ENCODE measurements at regions not wholly inside any gene's neighbourhood (a gene's known extent, or its start where the extent isn't known, plus 50 kb on each side); places are given as distances from the start of the nearest gene placed in this dataset.

DNA sequence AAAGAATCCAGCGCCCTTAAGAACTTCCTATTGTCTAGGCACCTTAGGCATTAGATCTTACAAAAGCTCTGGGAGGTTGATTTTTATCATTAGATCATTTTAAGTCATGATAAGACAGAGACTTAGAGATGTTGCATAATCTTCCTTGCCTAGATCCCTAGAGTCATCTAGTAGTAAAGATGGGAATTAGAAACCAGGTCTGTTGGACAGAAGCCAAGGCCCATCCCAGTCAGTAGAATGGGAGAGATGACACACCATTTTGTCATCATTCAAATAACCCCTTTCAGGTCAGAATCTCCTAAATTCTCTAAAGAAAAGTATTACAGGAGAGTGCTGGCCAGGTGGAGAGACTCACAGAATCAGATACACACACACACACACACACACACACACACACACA lies 579.1 kb downstream of the BMP2 start:
- no peak overlapping the region for H2AFZ ChIP-seq (ENCODE audit: low read depth, low read length)
- no peaks in the 10 kb centered on the region for H3K4me1 ChIP-seq (ENCODE audit: insufficient read depth, low read length)
- H3K4me2 ChIP-seq (ENCODE audit: insufficient read depth, low read length): no peak overlapping the region
- DNase-seq (no peak), ATAC-seq (ENCODE audit: insufficient read depth, low read depth) (no peak)
- no peak overlapping the region for H3K4me3 ChIP-seq (ENCODE audit: low read depth in 1 of 2, low read length in 2 of 2)
- H3K9me3 ChIP-seq (ENCODE audit: insufficient read depth, low read length, severe bottlenecking): no peaks in the 10 kb centered on the region
- no peaks in the 10 kb centered on the region for H4K20me1 ChIP-seq (ENCODE audit: insufficient read depth, low read length)
- no peak overlapping the region for H3K9ac ChIP-seq (ENCODE audit: low read depth, low read length)
- TF ChIP-seq, protein P1, sequence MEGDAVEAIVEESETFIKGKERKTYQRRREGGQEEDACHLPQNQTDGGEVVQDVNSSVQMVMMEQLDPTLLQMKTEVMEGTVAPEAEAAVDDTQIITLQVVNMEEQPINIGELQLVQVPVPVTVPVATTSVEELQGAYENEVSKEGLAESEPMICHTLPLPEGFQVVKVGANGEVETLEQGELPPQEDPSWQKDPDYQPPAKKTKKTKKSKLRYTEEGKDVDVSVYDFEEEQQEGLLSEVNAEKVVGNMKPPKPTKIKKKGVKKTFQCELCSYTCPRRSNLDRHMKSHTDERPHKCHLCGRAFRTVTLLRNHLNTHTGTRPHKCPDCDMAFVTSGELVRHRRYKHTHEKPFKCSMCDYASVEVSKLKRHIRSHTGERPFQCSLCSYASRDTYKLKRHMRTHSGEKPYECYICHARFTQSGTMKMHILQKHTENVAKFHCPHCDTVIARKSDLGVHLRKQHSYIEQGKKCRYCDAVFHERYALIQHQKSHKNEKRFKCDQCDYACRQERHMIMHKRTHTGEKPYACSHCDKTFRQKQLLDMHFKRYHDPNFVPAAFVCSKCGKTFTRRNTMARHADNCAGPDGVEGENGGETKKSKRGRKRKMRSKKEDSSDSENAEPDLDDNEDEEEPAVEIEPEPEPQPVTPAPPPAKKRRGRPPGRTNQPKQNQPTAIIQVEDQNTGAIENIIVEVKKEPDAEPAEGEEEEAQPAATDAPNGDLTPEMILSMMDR (IDR thresholded peaks at IDR 0.05; ENCODE audit: borderline replicate concordance, extremely low read depth, low read length, poor library complexity, severe bottlenecking): no peak
- TF ChIP-seq EZH2 (IDR thresholded peaks at IDR 0.05; ENCODE audit: borderline replicate concordance, low read depth, low read length, severe bottlenecking): no peak
- no peaks in the 10 kb centered on the region for H3K79me2 ChIP-seq (ENCODE audit: insufficient read depth, low read length)
- no peaks in the 10 kb centered on the region for H3K36me3 ChIP-seq (ENCODE audit: insufficient read depth, low read length)
- no peak overlapping the region for H3K27ac ChIP-seq (ENCODE audit: low read length)
- no peaks in the 10 kb centered on the region for H3K27me3 ChIP-seq (ENCODE audit: insufficient read depth, low read length, poor library complexity)

DNA sequence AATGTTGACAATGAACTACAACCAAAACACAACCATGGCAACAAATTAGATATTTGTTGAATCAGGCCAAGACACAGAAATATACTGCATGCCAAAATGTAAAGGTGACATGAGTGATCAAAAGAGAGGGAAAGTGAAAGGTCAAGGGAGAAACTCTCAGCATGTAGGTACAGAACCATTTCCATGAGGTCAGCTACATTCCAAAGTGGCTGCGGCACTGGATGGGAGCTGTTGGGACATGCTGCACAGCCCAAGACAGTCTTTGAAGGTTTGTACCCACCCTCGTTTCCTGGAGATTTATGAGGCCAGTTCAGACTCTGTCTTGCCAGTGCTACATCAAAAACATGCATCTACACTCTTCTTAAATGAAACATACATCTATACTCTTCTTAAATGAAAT lies 579.9 kb downstream of the BMP2 start:
- H3K79me2 ChIP-seq (ENCODE audit: insufficient read depth, low read length): no peaks in the 10 kb centered on the region
- H3K9me3 ChIP-seq (ENCODE audit: insufficient read depth, low read length, severe bottlenecking): no peaks in the 10 kb centered on the region
- no peak overlapping the region for H3K9ac ChIP-seq (ENCODE audit: low read depth, low read length)
- H3K27me3 ChIP-seq (ENCODE audit: insufficient read depth, low read length, poor library complexity): no peaks in the 10 kb centered on the region
- no peaks in the 10 kb centered on the region for H4K20me1 ChIP-seq (ENCODE audit: insufficient read depth, low read length)
- ATAC-seq (ENCODE audit: insufficient read depth, low read depth) (no peak), DNase-seq (no peak)
- H3K27ac ChIP-seq (ENCODE audit: low read length): no peak overlapping the region
- no peaks in the 10 kb centered on the region for H3K36me3 ChIP-seq (ENCODE audit: insufficient read depth, low read length)
- no peak overlapping the region for H2AFZ ChIP-seq (ENCODE audit: low read depth, low read length)
- no peak for TF ChIP-seq EZH2 (IDR thresholded peaks at IDR 0.05; ENCODE audit: borderline replicate concordance, low read depth, low read length, severe bottlenecking)
- TF ChIP-seq, protein P1 (IDR thresholded peaks at IDR 0.05; ENCODE audit: borderline replicate concordance, extremely low read depth, low read length, poor library complexity, severe bottlenecking): no peak
- no peak overlapping the region for H3K4me3 ChIP-seq (ENCODE audit: low read depth in 1 of 2, low read length in 2 of 2)
- no peak overlapping the region for H3K4me2 ChIP-seq (ENCODE audit: insufficient read depth, low read length)
- H3K4me1 ChIP-seq (ENCODE audit: insufficient read depth, low read length): no peaks in the 10 kb centered on the region

DNA sequence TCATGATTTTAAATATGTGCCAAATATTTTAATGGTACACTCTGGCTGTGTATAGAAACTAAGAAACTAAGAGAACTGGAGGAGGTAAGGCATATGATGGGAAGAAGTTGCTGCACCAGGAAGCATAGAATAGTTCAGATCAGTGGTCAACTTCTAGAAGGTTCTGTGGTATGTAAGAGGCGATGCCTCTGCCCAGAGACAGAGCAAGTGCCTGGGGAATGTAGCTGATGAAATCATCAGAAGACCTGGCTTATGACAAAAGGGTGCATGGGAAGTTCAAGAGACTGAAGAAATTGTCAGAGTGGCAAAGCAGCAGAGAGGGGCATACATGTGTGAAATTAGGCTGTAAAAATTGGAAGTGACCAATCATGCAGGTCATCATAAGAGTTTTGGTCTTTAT lies 580.8 kb downstream of the BMP2 start:
- Histone ChIP-seq H3K9me3 (ENCODE audit: insufficient read depth, low read length, severe bottlenecking) (no peaks in the 10 kb centered on the region), H4K20me1 (ENCODE audit: insufficient read depth, low read length) (no peaks in the 10 kb centered on the region), H3K4me2 (ENCODE audit: insufficient read depth, low read length) (no peak overlapping the region), H3K4me1 (ENCODE audit: insufficient read depth, low read length) (no peaks in the 10 kb centered on the region), H3K9ac (ENCODE audit: low read depth, low read length) (no peak overlapping the region), H3K27me3 (ENCODE audit: insufficient read depth, low read length, poor library complexity) (no peaks in the 10 kb centered on the region), H3K27ac (ENCODE audit: low read length) (no peak overlapping the region), H2AFZ (ENCODE audit: low read depth, low read length) (no peak overlapping the region), H3K79me2 (ENCODE audit: insufficient read depth, low read length) (no peaks in the 10 kb centered on the region), H3K36me3 (ENCODE audit: insufficient read depth, low read length) (no peaks in the 10 kb centered on the region), H3K4me3 (ENCODE audit: low read depth in 1 of 2, low read length in 2 of 2) (no peak overlapping the region)
- no peak for ATAC-seq (ENCODE audit: insufficient read depth, low read depth)
- TF ChIP-seq, protein P1 (IDR thresholded peaks at IDR 0.05; ENCODE audit: borderline replicate concordance, extremely low read depth, low read length, poor library complexity, severe bottlenecking): no peak
- TF ChIP-seq EZH2 (IDR thresholded peaks at IDR 0.05; ENCODE audit: borderline replicate concordance, low read depth, low read length, severe bottlenecking): no peak
- no peak for DNase-seq

DNA sequence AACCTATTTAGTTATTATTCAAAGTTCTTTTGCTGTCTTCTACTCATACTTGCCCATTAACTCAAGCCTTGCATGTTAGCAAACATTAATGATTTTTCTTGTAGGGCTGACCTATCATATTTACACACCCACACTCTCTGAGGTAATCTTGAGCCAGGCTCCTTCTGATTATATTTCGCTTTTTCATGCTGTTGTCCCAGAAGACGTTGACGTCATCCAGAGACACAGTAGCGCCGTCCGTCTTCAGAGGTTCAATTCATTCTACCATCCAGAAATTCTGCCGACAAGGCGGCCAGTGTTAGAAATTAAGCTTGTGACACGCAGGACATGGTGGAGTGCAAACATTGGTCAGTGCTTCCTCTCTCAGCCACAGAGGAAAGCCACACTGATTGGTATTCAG lies 584.7 kb downstream of the BMP2 start:
- no peaks in the 10 kb centered on the region for H3K9me3 ChIP-seq (ENCODE audit: insufficient read depth, low read length, severe bottlenecking)
- no peak overlapping the region for H2AFZ ChIP-seq (ENCODE audit: low read depth, low read length)
- H3K36me3 ChIP-seq (ENCODE audit: insufficient read depth, low read length): no peaks in the 10 kb centered on the region
- no peak for TF ChIP-seq EZH2 (IDR thresholded peaks at IDR 0.05; ENCODE audit: borderline replicate concordance, low read depth, low read length, severe bottlenecking)
- TF ChIP-seq, protein P1 (IDR thresholded peaks at IDR 0.05; ENCODE audit: borderline replicate concordance, extremely low read depth, low read length, poor library complexity, severe bottlenecking): no peak
- H3K27me3 ChIP-seq (ENCODE audit: insufficient read depth, low read length, poor library complexity): no peaks in the 10 kb centered on the region
- no peaks in the 10 kb centered on the region for H3K79me2 ChIP-seq (ENCODE audit: insufficient read depth, low read length)
- no peak overlapping the region for H3K9ac ChIP-seq (ENCODE audit: low read depth, low read length)
- DNase-seq (no peak), ATAC-seq (ENCODE audit: insufficient read depth, low read depth) (no peak)
- H3K27ac ChIP-seq (ENCODE audit: low read length): no peak overlapping the region
- no peak overlapping the region for H3K4me2 ChIP-seq (ENCODE audit: insufficient read depth, low read length)
- no peaks in the 10 kb centered on the region for H3K4me1 ChIP-seq (ENCODE audit: insufficient read depth, low read length)
- no peak overlapping the region for H3K4me3 ChIP-seq (ENCODE audit: low read depth in 1 of 2, low read length in 2 of 2)
- no peaks in the 10 kb centered on the region for H4K20me1 ChIP-seq (ENCODE audit: insufficient read depth, low read length)

Data from DND-41 (cell line).